GM12892 (cell line): ENCODE measurements at regions not wholly inside any gene's neighbourhood (a gene's known extent, or its start where the extent isn't known, plus 50 kb on each side); places are given as distances from the start of the nearest gene placed in this dataset.

ENCODE experiments used
- POLR2A ChIP-seq: IDR thresholded peaks from 2 replicates; pipeline ENCODE4 v1.6.1; 2011; ENCODE audit warnings: low read depth, low read length, control low read depth
- POLR2AphosphoS5 ChIP-seq: IDR thresholded peaks from 2 replicates; pipeline ENCODE4 v1.6.1; 2011; ENCODE audit warnings: low read depth, low read length, control low read depth

DNA sequence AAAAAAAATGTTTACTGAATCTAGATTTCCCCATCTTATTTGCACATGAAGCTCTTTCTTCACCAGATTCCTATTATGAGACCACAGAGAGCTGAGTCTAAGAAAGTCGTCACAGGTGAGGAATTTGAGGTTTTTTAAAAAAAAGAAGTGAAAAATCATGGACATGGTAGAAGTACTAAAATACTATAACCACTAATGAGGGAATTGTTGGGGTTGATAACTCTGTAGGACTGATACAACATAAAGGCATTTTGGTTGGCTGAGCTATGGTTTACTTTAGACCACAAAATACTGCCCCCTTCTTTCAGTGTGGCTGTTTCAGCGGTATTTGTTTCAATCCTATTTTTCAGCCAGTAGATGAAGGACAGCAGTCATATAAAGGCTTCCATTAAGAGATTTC is 1111.3 kb downstream of the TYW1 start:
- TF ChIP-seq POLR2AphosphoS5: no peak
- TF ChIP-seq POLR2A: no peak
